HCT116 (cell line): ENCODE measurements at regions not wholly inside any gene's neighbourhood (a gene's known extent, or its start where the extent isn't known, plus 50 kb on each side); places are given as distances from the start of the nearest gene placed in this dataset.

ENCODE experiments used
- ATAC-seq: fragments of 200-7000 bp; cut with Tn5 transposase; 2 replicates; pipeline ENCODE4 v1.9.1; 2020; ENCODE audit warnings: mild to moderate bottlenecking, moderate library complexity
- BruUV-seq: library from RNA; stranded (reverse); fragments of 400-500 nt; replicated peaks from 2 replicates; lab custom pipeline; 2021; lab: Mats Ljungman, UMichigan
- CTCF ChIA-PET: fragments of 300-600 bp; sonication (Branson Sonifier 250); formaldehyde crosslinking; loops from one replicate; lab custom pipeline; 2021; ENCODE audit warnings: antibody characterized with exemption; lab: Charles Lee
- POLR2A ChIA-PET: fragments of 300-600, 350-600 bp; sonication (Branson Sonifier 250); formaldehyde crosslinking; loops from one replicate; lab custom pipeline; 2021; ENCODE audit warnings: antibody characterized with exemption; lab: Charles Lee
- RAD21 ChIA-PET, 2 experiments: fragments of 300-600 bp; sonication (Branson Sonifier 250); formaldehyde crosslinking; loops; one replicate each; lab custom pipeline; 2023; ENCODE audit warnings: low total read pairs in 2 of 2; ENCODE audit not compliant: uncharacterized antibody in 2 of 2, unreplicated experiment in 2 of 2, low non-redundant PET in 1 of 2; lab: Charles Lee
- DNase-seq: peaks from one replicate; pipeline ENCODE4 v3.0.0-alpha.2; 2010; ENCODE audit warnings: low read depth, low spot score
- H2AFZ ChIP-seq: fragments of 200-600 bp; shearing (Covaris generic), sonication (generic); 2 replicates; pipeline ENCODE4 v1.6.1; 2017; ENCODE audit warnings: low read depth, mixed run types, mixed read lengths, antibody characterized with exemption, low read length; ENCODE audit not compliant: poor library complexity, severe bottlenecking
- H3K27ac ChIP-seq: 2 replicates; pipeline ENCODE4 v1.5.1; 2012; ENCODE audit warnings: low read depth, low read length
- H3K27me3 ChIP-seq: fragments of 200-600 bp; sonication (generic); 2 replicates; pipeline ENCODE4 v1.6.1; 2016; ENCODE audit warnings: mixed run types, low read length, mixed read lengths; ENCODE audit not compliant: insufficient read depth
- H3K36me3 ChIP-seq, 2 experiments: fragments of 200-500 bp in 1 of 2; fragments of 200-600 bp in 1 of 2; sonication (Bioruptor generic) in 1 of 2; sonication (generic) in 1 of 2; 2 replicates each; pipeline versions ENCODE4 v1.5.1 to v1.6.1; 2014 to 2016; ENCODE audit warnings: low read length in 2 of 2, inconsistent platforms in 1 of 2, mixed read lengths in 1 of 2, mixed run types in 1 of 2; ENCODE audit not compliant: insufficient read depth in 2 of 2, control insufficient read depth in 1 of 2
- H3K4me1 ChIP-seq, 2 experiments: fragments of 200-600 bp in 1 of 2; sonication (generic) in 1 of 2; 2 replicates each; pipeline versions ENCODE4 v1.5.1 to v1.6.1; 2012 to 2017; ENCODE audit warnings: low read length in 2 of 2, inconsistent platforms in 1 of 2, mild to moderate bottlenecking in 1 of 2, mixed read lengths in 1 of 2, mixed run types in 1 of 2, moderate library complexity in 1 of 2; ENCODE audit not compliant: insufficient read depth in 2 of 2, control insufficient read depth in 1 of 2
- H3K4me2 ChIP-seq: fragments of 200-600 bp; sonication (generic); 2 replicates; pipeline ENCODE4 v1.6.1; 2017; ENCODE audit warnings: mixed run types, low read length, mixed read lengths
- H3K4me3 ChIP-seq, 2 experiments: fragments of 200-600 bp in 1 of 2; sonication (generic) in 1 of 2; replicated peaks in 1 of 2; 2 replicates each; pipeline ENCODE4 v1.5.1; 2011 to 2016; ENCODE audit warnings: low read length in 2 of 2, control low read depth in 1 of 2, low read depth in 1 of 2, mild to moderate bottlenecking in 1 of 2, mixed read lengths in 1 of 2, mixed run types in 1 of 2
- H3K79me2 ChIP-seq: fragments of 200-600 bp; sonication (generic); 2 replicates; pipeline ENCODE4 v1.6.1; 2017; ENCODE audit warnings: mild to moderate bottlenecking, mixed run types, low read length, moderate library complexity, mixed read lengths; ENCODE audit not compliant: insufficient read depth
- H3K9ac ChIP-seq: fragments of 200-600 bp; sonication (generic); 2 replicates; pipeline ENCODE4 v1.6.1; 2016; ENCODE audit warnings: low read length, mixed read lengths
- H3K9me2 ChIP-seq: fragments of 200-600 bp; sonication (generic), shearing (Covaris generic); 2 replicates; pipeline ENCODE4 v1.6.1; 2017; ENCODE audit warnings: mixed run types, mild to moderate bottlenecking, moderate library complexity; ENCODE audit not compliant: insufficient read depth
- H3K9me3 ChIP-seq, 2 experiments: fragments of 200-500 bp in 1 of 2; fragments of 200-600 bp in 1 of 2; sonication (Bioruptor generic) in 1 of 2; sonication (generic) in 1 of 2; 2 replicates each; pipeline ENCODE4 v1.6.1; 2014 to 2017; ENCODE audit warnings: low read length in 2 of 2, mixed read lengths in 2 of 2, inconsistent platforms in 1 of 2, low read depth in 1 of 2, mild to moderate bottlenecking in 1 of 2, mixed run types in 1 of 2, moderate library complexity in 1 of 2; ENCODE audit not compliant: control insufficient read depth in 1 of 2, insufficient read depth in 1 of 2
- H4K20me1 ChIP-seq: fragments of 200-600 bp; sonication (generic), shearing (Covaris generic); 2 replicates; pipeline ENCODE4 v1.6.1; 2017; ENCODE audit warnings: mixed run types, mild to moderate bottlenecking, moderate library complexity; ENCODE audit not compliant: insufficient read depth
- CEBPB ChIP-seq: IDR thresholded peaks from 2 replicates; pipeline ENCODE4 v1.6.1; 2012; ENCODE audit warnings: low read depth
- EGR1 ChIP-seq: IDR thresholded peaks from 2 replicates; pipeline ENCODE4 v1.6.1; 2012; ENCODE audit warnings: low read depth
- EZH2phosphoT487 ChIP-seq: fragments of 200-600 bp; IDR thresholded peaks from 2 replicates; pipeline ENCODE4 v1.6.1; 2018; ENCODE audit warnings: antibody characterized with exemption, borderline replicate concordance
- JUND ChIP-seq: IDR thresholded peaks from 2 replicates; pipeline ENCODE4 v1.6.1; 2012
- POLR2A ChIP-seq: IDR thresholded peaks from 2 replicates; pipeline ENCODE4 v1.7.0; 2011; ENCODE audit warnings: borderline replicate concordance; ENCODE audit not compliant: insufficient read depth, insufficient read length; ENCODE audit errors: extremely low read depth
- POLR2AphosphoS5 ChIP-seq: IDR thresholded peaks from 2 replicates; pipeline ENCODE4 v1.6.1; 2011; ENCODE audit warnings: mild to moderate bottlenecking, low read depth, low read length, moderate library complexity
- REST ChIP-seq: IDR thresholded peaks from 2 replicates; pipeline ENCODE4 v1.6.1; 2012; ENCODE audit warnings: low read depth
- SIN3A ChIP-seq: IDR thresholded peaks from 2 replicates; pipeline ENCODE4 v1.6.1; 2012; ENCODE audit warnings: low read depth
- SP1 ChIP-seq: IDR thresholded peaks from 2 replicates; pipeline ENCODE4 v1.6.1; 2012; ENCODE audit warnings: low read depth
- YY1 ChIP-seq: IDR thresholded peaks from 2 replicates; pipeline ENCODE4 v1.6.1; 2011; ENCODE audit warnings: low read length, low read depth, moderate library complexity, mild to moderate bottlenecking; ENCODE audit not compliant: insufficient replicate concordance; ENCODE audit errors: extremely low read depth
- ZFX ChIP-seq: fragments of 450-650 bp; IDR thresholded peaks from 2 replicates; pipeline ENCODE4 v1.6.1; 2017
- ZNF274 ChIP-seq: fragments of 200-500 bp; sonication (Bioruptor generic); IDR thresholded peaks from 2 replicates; pipeline ENCODE4 v1.6.1; 2014; ENCODE audit warnings: mild to moderate bottlenecking, low read depth, low read length, inconsistent platforms
- intact Hi-C: fragments of 100-400 bp; cut with micrococcal nuclease; formaldehyde crosslinking; loops from 2 replicates; pipeline ENCODE4 v1.10.0; 2022
- TF ChIP-seq, protein P1 (sequence below): IDR thresholded peaks from 2 replicates; pipeline ENCODE4 v1.6.1; 2012
- TF ChIP-seq, protein P2 (sequence below): IDR thresholded peaks from 2 replicates; pipeline ENCODE4 v1.6.1; 2011; ENCODE audit warnings: mild to moderate bottlenecking, low read length, moderate library complexity; ENCODE audit not compliant: insufficient replicate concordance; ENCODE audit errors: extremely low read depth

- ChIA-PET POLR2A (no interaction called here), RAD21 (no interaction called here), CTCF (no interaction called here)
- Histone ChIP-seq H3K9me3 (no peaks in the 10 kb centered on the region), H3K36me3 (no peaks in the 10 kb centered on the region), H4K20me1 (no peaks in the 10 kb centered on the region), H3K79me2 (no peaks in the 10 kb centered on the region), H3K4me2 (no peak overlapping the region), H3K27me3 (no peaks in the 10 kb centered on the region), H2AFZ (no peak overlapping the region), H3K4me1 (no peaks in the 10 kb centered on the region), H3K9me2 (no peaks in the 10 kb centered on the region), H3K9ac (no peak overlapping the region), H3K27ac (no peak overlapping the region), H3K4me3 (no peak overlapping the region)
- intact Hi-C loops, result no loop called here
- DNase-seq (no peak), ATAC-seq (no peak)
- TF ChIP-seq EZH2phosphoT487 (no peak), YY1 (no peak)
- no TSS peak for BruUV-seq
Observed at GRCh38 chr7:15915686-15916293, 229.3 kb upstream of the MEOX2 start.

DNA sequence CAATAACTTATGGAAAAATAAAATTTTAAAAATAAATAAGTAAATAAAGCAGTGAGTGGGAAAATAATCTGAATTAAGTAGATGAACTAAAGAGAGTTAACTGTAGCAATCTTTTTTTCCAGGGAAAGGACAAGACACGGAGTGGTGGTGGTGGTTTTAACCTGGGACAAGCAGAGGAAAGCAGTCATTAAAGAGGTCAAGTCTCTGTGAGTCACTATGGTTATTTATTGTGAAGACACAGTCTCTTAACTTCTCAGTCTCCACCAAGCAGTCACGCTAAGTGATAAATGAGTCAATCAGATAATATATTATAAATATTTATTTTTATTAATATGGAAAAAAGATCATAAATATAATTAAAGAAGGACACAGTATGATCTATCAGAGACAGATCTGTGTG is 228.1 kb upstream of the MEOX2 start:
- no peak overlapping the region for H3K4me2 ChIP-seq
- H3K9me3 ChIP-seq, result no peaks in the 10 kb centered on the region
- no peaks in the 10 kb centered on the region for H3K79me2 ChIP-seq
- H3K9ac ChIP-seq, result no peak overlapping the region
- BruUV-seq, result no TSS peak
- POLR2A ChIA-PET, result no interaction called here
- H4K20me1 ChIP-seq, result no peaks in the 10 kb centered on the region
- no peak overlapping the region for H3K4me3 ChIP-seq
- no peak overlapping the region for H2AFZ ChIP-seq
- ATAC-seq (no peak), DNase-seq (no peak)
- H3K27ac ChIP-seq, result no peak overlapping the region
- no peaks in the 10 kb centered on the region for H3K36me3 ChIP-seq
- H3K9me2 ChIP-seq, result no peaks in the 10 kb centered on the region
- CTCF ChIA-PET, result no interaction called here
- intact Hi-C loops, result no loop called here
- RAD21 ChIA-PET, result no interaction called here
- no peaks in the 10 kb centered on the region for H3K27me3 ChIP-seq
- H3K4me1 ChIP-seq, result no peaks in the 10 kb centered on the region
- TF ChIP-seq, protein P1, sequence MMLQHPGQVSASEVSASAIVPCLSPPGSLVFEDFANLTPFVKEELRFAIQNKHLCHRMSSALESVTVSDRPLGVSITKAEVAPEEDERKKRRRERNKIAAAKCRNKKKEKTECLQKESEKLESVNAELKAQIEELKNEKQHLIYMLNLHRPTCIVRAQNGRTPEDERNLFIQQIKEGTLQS, result no peak
- TF ChIP-seq JUND (no peak), ZNF274 (no peak), EGR1 (no peak), POLR2AphosphoS5 (no peak), SIN3A (no peak), CEBPB (no peak), POLR2A (no peak), ZFX (no peak), YY1 (no peak), REST (no peak), SP1 (no peak)
- TF ChIP-seq, protein P2, sequence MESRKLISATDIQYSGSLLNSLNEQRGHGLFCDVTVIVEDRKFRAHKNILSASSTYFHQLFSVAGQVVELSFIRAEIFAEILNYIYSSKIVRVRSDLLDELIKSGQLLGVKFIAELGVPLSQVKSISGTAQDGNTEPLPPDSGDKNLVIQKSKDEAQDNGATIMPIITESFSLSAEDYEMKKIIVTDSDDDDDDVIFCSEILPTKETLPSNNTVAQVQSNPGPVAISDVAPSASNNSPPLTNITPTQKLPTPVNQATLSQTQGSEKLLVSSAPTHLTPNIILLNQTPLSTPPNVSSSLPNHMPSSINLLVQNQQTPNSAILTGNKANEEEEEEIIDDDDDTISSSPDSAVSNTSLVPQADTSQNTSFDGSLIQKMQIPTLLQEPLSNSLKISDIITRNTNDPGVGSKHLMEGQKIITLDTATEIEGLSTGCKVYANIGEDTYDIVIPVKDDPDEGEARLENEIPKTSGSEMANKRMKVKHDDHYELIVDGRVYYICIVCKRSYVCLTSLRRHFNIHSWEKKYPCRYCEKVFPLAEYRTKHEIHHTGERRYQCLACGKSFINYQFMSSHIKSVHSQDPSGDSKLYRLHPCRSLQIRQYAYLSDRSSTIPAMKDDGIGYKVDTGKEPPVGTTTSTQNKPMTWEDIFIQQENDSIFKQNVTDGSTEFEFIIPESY, result no peak
